ENCODE measurements at regions not wholly inside any gene's neighbourhood (a gene's known extent, or its start where the extent isn't known, plus 50 kb on each side); places are given as distances from the start of the nearest gene placed in this dataset.

DNA sequence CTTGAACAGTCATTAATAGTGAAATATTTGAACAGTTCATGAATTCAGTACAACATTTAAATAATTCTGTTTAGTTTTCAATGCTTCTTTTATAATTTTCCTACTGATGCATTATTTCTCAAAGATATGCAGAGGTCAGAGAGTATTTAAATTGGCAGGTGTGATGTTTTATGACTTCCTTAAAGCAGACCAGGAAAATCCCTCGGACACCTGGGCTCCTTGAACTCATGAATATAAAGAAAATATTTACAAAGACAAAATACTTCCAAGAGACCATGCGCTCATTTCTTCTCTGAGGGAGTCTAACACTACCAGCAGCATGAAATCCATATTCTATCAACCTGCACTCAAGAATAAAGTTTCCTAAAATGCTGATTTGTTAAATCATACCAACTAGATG, 127.6 kb downstream of the IPMK start:
- in situ Hi-C loops (cut with HindIII; ENCODE audit: extremely low pct_ligation_motif_present, low pct_unique_long_range_greater_than_20kb) = no loop called here
- DNase-seq (ENCODE audit: low spot score) = no peak
- CTCF ChIA-PET (ENCODE audit: low intra/inter-chr PET ratio, low total read pairs) = no interaction called here
- Histone ChIP-seq H3K9me3 (ENCODE audit: low read length) (no peaks in the 10 kb centered on the region), H3K27ac (ENCODE audit: extremely low read length, insufficient read depth, low read length) (no peak overlapping the region), H3K36me3 (replicated peaks in 1 of 2; ENCODE audit: control insufficient read depth in 1 of 2, insufficient read depth in 2 of 2, low read length in 2 of 2) (no peaks in the 10 kb centered on the region), H3K79me2 (ENCODE audit: insufficient read depth, low read length) (no peaks in the 10 kb centered on the region), H3K4me2 (ENCODE audit: low read depth, low read length) (no peak overlapping the region), H2AFZ (ENCODE audit: low read length) (no peak overlapping the region), H3K4me3 (replicated peaks in 1 of 3; ENCODE audit: insufficient read depth in 1 of 3, low read depth in 2 of 3, low read length in 3 of 3) (no peak overlapping the region), H3K4me1 (ENCODE audit: insufficient read depth, low read length) (no peaks in the 10 kb centered on the region), H3K27me3 (ENCODE audit: control insufficient read depth in 1 of 2, insufficient read depth in 2 of 2, low read length in 2 of 2) (0 out of 5 replicates have a peak, but pooled peaks cover 0 to 3% of the 10 kb centered on the region in 2 experiments), H4K20me1 (ENCODE audit: insufficient read depth, low read length) (no peaks in the 10 kb centered on the region), H3K9ac (ENCODE audit: insufficient read depth, low read depth, low read length) (no peak overlapping the region)
- ATAC-seq = no peak
- POLR2A ChIA-PET = no interaction called here
- no peak for TF ChIP-seq BRCA1 (CRISPR knock-in tag; IDR thresholded peaks at IDR 0.05)
- no peak for TF ChIP-seq SMAD9 (CRISPR knock-in tag; IDR thresholded peaks at IDR 0.05)
- no peak for TF ChIP-seq HDAC2 (CRISPR knock-in tag; IDR thresholded peaks at IDR 0.05)
- no peak for TF ChIP-seq ATF6 (CRISPR knock-in tag; conservative IDR thresholded peaks at IDR 0.05)
- no peak for TF ChIP-seq MED1 (CRISPR knock-in tag; IDR thresholded peaks at IDR 0.05)
- TF ChIP-seq GTF3A (CRISPR knock-in tag; conservative IDR thresholded peaks at IDR 0.05) = no peak
- TF ChIP-seq, protein P1, sequence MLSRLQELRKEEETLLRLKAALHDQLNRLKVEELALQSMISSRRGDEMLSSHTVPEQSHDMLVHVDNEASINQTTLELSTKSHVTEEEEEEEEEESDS (CRISPR knock-in tag; IDR thresholded peaks at IDR 0.05; ENCODE audit: borderline replicate concordance) = no peak
- no peak for TF ChIP-seq FOXA3 (CRISPR knock-in tag; IDR thresholded peaks at IDR 0.05)
- TF ChIP-seq ZNF761 (CRISPR knock-in tag; conservative IDR thresholded peaks at IDR 0.05) = no peak
- TF ChIP-seq HNF1A (IDR thresholded peaks at IDR 0.05; ENCODE audit: low read depth) = no peak
- TF ChIP-seq HNF1A (CRISPR knock-in tag; IDR thresholded peaks at IDR 0.05; ENCODE audit: borderline replicate concordance) = no peak
- no peak for TF ChIP-seq GMEB2 (CRISPR knock-in tag; IDR thresholded peaks at IDR 0.05; ENCODE audit: low read depth)
- intact Hi-C loops (cut with micrococcal nuclease; ENCODE audit: unreplicated experiment) = no loop called here
- no peak for FAIRE-seq
- no TSS peak for BruUV-seq (replicated peaks)
- 50% methylated on average over 2 of the region's 2 CpGs for WGBS (ENCODE audit: low lambda C conversion rate)

Data from HepG2 (cell line).